ENCODE measurements at regions not wholly inside any gene's neighbourhood (a gene's known extent, or its start where the extent isn't known, plus 50 kb on each side); places are given as distances from the start of the nearest gene placed in this dataset.

- TF ChIP-seq ZFX (IDR thresholded peaks at IDR 0.05) (no peak), CTCF (conservative IDR thresholded peaks at IDR 0.05) (no peak)
- no peak overlapping the region for H3K27ac ChIP-seq
Measured at GRCh38 chr17:13917634-13918033, 151.7 kb upstream of the COX10 start.

DNA sequence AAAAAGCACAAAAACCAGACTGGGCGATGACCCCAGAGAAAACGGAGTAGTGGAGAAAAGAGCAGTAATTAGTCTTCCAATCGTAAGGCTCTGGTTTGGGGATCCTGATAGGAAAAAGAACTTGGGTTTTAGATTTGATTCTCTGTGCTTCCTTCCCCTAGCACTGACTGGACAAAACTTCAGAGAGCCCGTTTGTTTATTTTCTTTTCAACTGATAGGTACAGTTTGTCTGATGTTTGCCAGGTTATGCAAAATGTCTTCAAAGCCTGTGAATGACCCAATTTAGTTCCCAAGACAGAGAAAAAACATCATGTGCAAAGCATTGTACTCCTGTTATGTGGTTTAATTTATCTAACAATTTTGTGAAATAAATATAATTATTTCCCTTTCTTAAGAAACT is 151.1 kb upstream of the COX10 start:
- no peak overlapping the region for H3K27ac ChIP-seq
- TF ChIP-seq CTCF (conservative IDR thresholded peaks at IDR 0.05) (no peak), ZFX (IDR thresholded peaks at IDR 0.05) (no peak)

DNA sequence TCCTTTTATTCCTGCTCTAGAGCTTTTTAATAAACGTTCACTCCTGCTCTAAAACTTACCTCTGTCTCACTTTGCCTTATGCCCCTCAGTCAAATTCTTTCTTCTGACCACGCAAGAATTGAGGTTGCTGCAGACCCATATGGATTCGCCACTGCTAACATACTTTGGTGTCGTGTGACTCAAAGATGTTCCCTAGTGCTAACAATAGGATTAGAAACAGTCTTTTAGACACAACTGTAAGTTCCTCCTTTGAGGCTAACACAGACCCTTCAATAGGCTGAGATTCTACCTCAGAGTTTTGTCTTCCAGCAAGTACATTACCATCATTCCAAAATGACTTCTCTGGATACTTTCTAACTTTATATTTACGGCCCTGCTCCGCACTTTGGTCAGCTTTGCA is 149.5 kb upstream of the COX10 start:
- TF ChIP-seq CTCF (conservative IDR thresholded peaks at IDR 0.05) (no peak), ZFX (IDR thresholded peaks at IDR 0.05) (no peak)

GRCh38 chr17:13920413-13920812 is 148.9 kb upstream of the COX10 start:
- no peak overlapping the region for H3K27ac ChIP-seq
- TF ChIP-seq ZFX (IDR thresholded peaks at IDR 0.05) (no peak), CTCF (conservative IDR thresholded peaks at IDR 0.05) (no peak)

More for the DNA sequence above, 149.5 kb upstream of the COX10 start:
- no peak overlapping the region for H3K27ac ChIP-seq

GRCh38 chr17:13921841-13922776 is 147.2 kb upstream of the COX10 start:
- H3K27ac ChIP-seq: no peak overlapping the region
- TF ChIP-seq CTCF (conservative IDR thresholded peaks at IDR 0.05): no peak
- TF ChIP-seq ZFX (IDR thresholded peaks at IDR 0.05): no peak

GRCh38 chr17:13922885-13923284 is 146.4 kb upstream of the COX10 start:
- TF ChIP-seq CTCF (conservative IDR thresholded peaks at IDR 0.05) (no peak), ZFX (IDR thresholded peaks at IDR 0.05) (no peak)

GRCh38 chr17:13925579-13925978 is 143.7 kb upstream of the COX10 start:
- TF ChIP-seq CTCF (conservative IDR thresholded peaks at IDR 0.05) (peak; percentile 44), ZFX (IDR thresholded peaks at IDR 0.05) (no peak)
- no peak overlapping the region for H3K27ac ChIP-seq

More at GRCh38 chr17:13922885-13923284, 146.4 kb upstream of the COX10 start:
- H3K27ac ChIP-seq: no peak overlapping the region

Measured in C4-2B (cell line).